ENCODE measurements at regions not wholly inside any gene's neighbourhood (a gene's known extent, or its start where the extent isn't known, plus 50 kb on each side); places are given as distances from the start of the nearest gene placed in this dataset.

- TF ChIP-seq CTCF (IDR thresholded peaks at IDR 0.05 in 4 of 5, conservative IDR thresholded peaks at IDR 0.05 in 1 of 5) (no peak), POLR2A (IDR thresholded peaks at IDR 0.05) (no peak)
Measured at GRCh38 chr10:22110761-22111160, 107.1 kb downstream of the EBLN1 start.

Data from gastrocnemius medialis (tissue), 4 donors.